NCI-H82 (cell line): ENCODE measurements at regions not wholly inside any gene's neighbourhood (a gene's known extent, or its start where the extent isn't known, plus 50 kb on each side); places are given as distances from the start of the nearest gene placed in this dataset.
"Not testable (repeated sequence)": the region's sequence is repeated elsewhere in the genome, so short reads cannot be mapped to it uniquely, and the experiment has no call there.

ENCODE experiments used
- DNase-seq: peaks from one replicate; lab custom pipeline; 2025; lab: John Stamatoyannopoulos, UW

DNA sequence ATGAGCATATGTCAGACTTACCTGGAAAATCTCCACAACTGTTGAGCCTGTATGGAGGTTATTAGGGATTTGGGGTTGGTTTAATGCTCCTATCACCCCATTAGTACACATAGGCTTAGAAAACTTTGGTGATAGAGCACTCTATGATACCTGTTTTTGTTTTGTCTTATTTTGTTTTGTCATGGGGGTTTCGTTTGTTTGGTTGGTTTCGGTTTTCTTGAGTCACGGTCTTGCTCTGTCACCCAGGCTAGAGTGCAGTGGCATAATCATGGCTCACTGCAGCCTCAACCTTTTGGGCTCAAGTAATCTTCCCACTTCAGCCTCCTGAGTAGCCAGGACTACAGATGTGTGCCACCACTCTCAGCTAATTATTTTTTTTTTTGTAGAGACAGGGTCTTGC lies 70.0 kb downstream of the MZT1 start:
- DNase-seq = no peak

- DNase-seq = no peak
Observed at GRCh38 chr13:72656357-72656756, 71.1 kb downstream of the MZT1 start.

DNA sequence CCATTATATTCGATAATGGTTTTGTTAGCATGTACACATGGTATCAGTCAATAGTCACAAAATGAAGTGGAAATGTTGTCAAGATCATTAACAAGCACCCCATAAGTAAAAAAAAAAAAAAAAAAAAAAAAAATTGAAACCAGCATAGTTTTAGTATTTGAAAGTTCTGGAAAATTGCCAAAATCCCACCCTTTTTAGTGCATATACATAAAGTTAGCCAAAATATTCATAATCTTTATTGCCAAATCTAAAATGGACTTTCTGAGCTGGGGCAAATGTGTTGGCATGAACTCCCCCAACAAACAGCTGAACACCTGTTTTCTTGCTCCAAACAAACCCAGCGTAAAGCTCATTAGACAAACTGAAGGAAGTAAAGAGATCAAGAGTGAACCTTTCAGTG lies 73.9 kb downstream of the MZT1 start:
- peak; percentile 67 for DNase-seq

DNA sequence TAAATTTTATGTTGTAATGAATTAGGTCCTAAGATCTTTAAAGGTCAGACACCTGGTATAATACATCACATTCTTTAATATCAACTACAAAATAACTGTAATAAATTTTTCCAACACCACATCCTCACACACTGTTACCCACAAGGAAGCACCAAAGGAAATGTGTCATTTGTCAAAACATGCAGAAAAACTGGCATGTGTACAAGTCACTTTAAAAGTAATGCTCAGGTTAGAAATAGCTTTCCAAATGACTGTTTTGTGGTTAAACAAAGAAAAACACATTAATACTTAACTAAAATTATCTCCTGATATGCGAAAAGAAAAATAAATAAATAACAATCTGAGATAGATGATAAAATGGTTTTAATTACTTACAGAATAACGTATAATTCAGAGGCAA lies 74.7 kb downstream of the MZT1 start:
- no peak for DNase-seq

- peak; percentile 82 for DNase-seq
Observed at GRCh38 chr13:72651144-72651543, 76.3 kb downstream of the MZT1 start.

DNA sequence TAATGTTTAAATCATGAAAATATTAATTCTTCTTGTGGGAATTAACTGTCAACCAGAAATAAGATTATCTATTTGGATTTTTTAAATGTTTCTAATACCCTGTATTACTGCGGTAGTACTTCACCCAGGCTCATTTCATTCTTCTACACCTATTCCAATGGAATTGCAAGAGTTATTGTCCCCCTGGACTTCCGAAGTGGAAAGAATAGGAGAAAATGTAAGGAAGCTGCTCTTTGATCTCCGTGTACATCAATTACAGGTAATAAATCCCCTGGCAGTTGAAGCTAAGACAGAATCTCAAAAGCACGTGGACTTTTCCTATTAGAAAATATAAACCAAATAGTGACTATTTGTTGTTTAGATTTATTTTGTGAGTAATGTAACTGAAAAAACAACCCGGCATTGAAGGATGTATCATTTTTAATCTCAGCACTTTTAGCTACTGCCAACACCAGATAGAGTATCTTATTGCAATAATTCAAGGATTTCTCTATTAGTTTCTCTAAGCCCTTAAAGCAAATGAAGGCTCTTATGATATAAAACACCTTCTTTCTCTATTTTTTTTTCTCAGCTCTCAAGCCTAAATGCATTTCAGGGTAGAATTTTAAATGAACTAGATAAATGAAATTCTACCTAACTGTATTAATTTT lies 77.3 kb downstream of the MZT1 start:
- no peak for DNase-seq

GRCh38 chr13:72648513-72649065 lies 78.8 kb downstream of the MZT1 start:
- peak; percentile 86 for DNase-seq

DNA sequence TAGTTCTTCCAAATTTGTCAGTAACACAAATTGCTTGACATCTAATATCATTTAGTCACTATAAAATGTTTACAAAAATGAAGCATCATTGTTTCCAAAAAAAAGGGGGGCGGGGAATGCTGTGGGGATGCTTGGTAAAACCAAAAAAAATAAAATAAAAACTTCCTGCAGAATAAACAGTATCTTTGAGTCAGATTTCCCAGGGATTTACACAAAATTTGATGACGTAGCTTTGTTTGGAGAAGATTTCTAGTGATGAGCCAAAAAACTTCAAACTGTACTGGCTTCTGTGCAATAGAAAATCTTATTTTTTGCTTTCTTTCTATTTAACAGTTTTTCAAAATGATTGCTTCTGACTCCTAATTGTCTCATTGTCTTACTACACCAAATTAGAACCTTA lies 80.0 kb downstream of the MZT1 start:
- no peak for DNase-seq

DNA sequence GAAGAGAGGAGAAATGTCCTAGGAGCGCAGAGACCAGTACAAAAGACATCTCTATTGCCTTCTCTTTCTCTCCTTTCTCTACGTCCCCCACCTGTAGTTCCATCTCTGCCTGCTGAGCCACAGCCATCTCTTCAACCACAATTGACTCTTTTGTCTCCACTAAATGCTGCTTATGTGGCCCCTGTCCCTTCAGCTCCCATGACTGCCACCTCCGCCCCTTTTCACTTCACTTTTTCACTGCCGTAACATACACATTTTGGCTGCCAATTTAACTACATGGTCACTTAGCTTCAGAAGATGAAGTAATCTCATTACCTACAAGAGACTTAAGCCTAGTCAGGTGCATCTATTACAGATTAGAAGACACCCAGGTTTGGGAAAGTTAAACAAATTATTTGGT lies 81.9 kb downstream of the MZT1 start:
- DNase-seq = peak; percentile 65

DNA sequence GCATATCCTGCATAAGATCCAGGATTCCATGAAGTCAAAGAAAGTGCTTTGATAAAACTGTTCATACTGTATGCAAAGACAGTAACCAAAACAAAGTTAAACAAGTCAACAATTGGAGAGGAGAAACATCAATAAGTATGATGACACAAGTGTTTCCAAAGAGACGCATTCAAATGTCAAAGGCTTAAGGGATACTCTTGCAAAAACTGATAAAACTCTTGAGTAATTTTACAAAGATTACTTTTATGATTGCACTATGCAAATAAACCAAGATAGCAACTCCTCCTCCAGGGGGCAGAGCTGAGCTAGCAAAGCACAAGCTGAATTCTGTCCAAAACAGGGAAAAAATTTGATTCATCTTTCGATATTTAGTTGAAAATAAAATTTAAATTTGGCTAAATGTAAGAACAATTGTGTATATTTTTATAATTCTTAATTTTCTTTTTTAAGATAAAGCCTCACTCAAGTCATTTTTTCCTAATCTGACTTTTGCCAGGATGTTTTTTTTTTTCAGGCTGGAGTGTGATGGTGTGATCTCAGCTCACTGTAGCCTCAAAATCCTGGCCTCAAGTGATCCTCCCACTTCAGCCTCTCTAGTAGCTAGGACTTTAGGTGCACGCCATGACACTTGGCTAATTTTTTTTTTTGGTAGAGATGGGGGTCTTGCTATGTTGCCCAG lies 84.0 kb downstream of the MZT1 start:
- DNase-seq = peak; percentile 52

DNA sequence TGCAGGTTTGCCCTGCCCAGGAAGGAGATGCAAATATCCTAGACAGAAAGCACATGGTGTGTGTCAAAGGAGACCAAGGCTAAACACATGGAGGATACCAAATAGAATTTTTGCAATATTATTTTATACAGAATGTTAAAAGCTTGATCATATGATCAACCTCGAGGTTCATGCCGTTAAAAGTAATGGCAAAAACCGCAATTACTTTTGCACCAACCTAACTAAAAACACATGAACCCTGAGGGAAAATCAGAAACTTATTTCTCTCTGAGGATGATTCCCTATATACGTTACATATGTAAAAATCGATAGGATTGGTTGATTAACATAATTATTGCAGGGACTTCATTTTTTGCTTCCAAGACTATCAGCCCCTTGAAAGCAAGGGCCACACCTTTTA lies 88.1 kb downstream of the MZT1 start:
- no peak for DNase-seq

DNA sequence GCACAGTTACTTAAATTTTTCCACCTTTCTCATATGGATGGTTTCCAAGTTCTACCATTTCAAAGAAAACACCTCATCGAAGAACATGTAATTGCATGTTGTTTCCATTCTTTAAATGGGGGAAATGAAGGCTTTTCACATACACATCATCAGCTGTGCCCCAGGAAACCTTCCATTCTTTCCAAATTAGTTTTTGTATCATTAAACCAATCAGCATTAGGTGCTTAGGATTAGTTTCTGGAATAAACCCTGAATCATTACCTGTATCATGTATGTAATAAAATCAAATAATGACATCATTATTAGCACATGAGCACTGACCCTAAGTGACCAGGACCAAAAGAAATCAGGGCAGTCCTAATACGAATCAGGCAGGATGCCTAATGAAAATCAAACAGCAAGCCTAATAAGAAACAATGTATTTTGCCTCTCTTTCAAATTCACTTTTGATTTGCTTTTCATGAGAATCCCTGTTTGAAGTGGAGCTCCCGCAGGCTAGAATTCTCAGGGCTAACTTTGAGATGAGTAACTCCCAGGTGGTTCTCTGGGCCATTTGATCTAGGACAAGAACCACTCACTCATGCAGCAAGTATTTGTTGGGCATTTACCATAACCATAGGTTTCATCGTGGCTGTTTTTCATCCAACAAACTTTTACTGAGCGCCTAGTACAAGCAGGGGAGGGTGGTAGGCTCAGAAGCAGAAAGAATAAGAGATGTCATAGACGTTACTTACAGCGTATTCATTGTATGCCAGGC lies 89.2 kb downstream of the MZT1 start:
- no peak for DNase-seq

GRCh38 chr13:72637561-72637960 lies 89.9 kb downstream of the MZT1 start:
- peak; percentile 10 for DNase-seq

DNA sequence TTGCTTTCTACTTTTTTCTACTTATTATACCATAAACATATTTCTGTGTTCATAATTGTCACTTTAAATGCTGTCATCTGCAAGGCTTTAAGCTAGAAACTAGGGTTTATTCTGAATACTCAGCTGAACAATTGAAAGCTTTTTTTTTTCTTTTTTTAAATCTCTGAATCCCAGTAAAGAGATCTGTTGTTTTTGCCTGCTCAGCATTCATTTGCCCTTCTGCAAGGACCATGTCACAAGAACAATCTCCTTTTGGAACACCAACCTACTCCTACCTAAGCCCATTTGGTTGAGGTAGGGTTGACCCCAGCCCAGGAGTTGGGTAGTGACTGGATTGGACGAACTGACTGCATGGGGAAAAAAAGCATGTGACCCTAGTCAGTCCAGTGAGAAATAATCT lies 92.6 kb downstream of the MZT1 start:
- DNase-seq = no peak

- DNase-seq = no peak
Observed at GRCh38 chr13:72622546-72622945, 104.9 kb downstream of the MZT1 start.

- DNase-seq = no peak
Observed at GRCh38 chr13:72620874-72621273, 106.6 kb downstream of the MZT1 start.

DNA sequence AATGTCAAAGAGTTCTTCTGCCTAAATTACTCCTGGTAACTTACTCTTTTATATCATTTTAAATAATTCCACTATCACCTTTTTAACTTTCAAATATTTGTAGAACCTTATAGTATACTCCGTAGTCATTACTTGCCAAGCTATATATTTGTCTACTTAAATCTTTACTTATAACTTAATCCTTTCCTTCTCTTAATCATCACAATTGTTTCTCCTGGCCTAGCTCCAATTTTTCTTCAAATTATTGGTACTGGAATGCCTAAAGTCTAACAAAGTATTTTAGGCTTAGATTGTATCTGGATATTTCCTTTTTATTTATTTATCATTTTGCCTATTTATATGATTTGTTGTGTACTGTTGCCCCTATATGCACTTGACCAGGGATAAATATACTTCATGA lies 109.5 kb downstream of the MZT1 start:
- DNase-seq = peak; percentile 7

- no peak for DNase-seq
Observed at GRCh38 chr13:72617186-72617585, 110.2 kb downstream of the MZT1 start.

GRCh38 chr13:72610251-72610891 lies 117.1 kb downstream of the MZT1 start:
- not testable (repeated sequence) for DNase-seq

- DNase-seq = peak; percentile 93
Observed at GRCh38 chr13:72599178-72599743, 128.2 kb downstream of the MZT1 start.

DNA sequence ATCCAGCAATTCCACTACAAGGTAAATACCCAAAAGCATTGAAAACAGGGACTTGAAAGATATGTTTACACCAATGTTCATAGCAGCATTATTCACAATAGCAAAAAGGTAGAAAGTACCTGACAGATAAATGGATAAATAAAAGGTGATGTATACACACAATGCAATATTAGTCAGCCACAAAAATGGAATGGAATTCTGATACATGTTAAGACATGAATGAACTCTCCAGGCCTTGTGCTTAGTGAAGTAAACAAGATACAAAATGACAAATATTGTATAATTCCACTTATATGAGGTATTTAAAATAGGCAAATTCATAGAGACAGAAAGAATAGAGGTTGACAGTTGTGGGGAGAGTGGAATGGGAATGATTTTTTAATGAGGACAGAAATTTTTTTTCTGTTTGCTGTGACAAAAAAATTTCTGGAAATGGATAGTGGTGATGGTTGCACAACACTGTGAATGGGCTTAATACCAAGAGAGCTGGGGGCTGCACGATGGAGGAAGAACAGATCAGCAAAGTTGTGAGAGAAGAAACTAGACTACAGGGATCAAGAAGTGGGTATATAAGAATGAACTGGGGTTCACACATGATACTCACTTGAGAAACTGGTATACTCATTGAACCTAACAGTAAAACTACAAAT lies 137.2 kb downstream of the MZT1 start:
- no peak for DNase-seq

- DNase-seq = no peak
Observed at GRCh38 chr13:72586518-72586917, 140.9 kb downstream of the MZT1 start.
